ENCODE measurements at regions not wholly inside any gene's neighbourhood (a gene's known extent, or its start where the extent isn't known, plus 50 kb on each side); places are given as distances from the start of the nearest gene placed in this dataset.

- 83 to 93% methylated on average over 3 of the region's 3 CpGs for WGBS, 2 donors
- intact Hi-C loops (cut with DNase I; ENCODE audit: low total_unique reads), result no loop called here
- no peak for DNase-seq
- TF ChIP-seq POLR2A (IDR thresholded peaks at IDR 0.05), result no peak
- TF ChIP-seq CTCF (IDR thresholded peaks at IDR 0.05), result no peak
- no peaks in the 10 kb centered on the region for H3K9me3 ChIP-seq
- no peak overlapping the region for H3K27ac ChIP-seq
- H3K36me3 ChIP-seq (ENCODE audit: low read depth, missing control alignments), result no peaks in the 10 kb centered on the region
- H3K27me3 ChIP-seq, result no peaks in the 10 kb centered on the region
- no peaks in the 10 kb centered on the region for H3K4me1 ChIP-seq
- H3K4me3 ChIP-seq, result no peak overlapping the region
Observed at GRCh38 chr12:93977081-93977480, 171.3 kb upstream of the PLXNC1 start.

DNA sequence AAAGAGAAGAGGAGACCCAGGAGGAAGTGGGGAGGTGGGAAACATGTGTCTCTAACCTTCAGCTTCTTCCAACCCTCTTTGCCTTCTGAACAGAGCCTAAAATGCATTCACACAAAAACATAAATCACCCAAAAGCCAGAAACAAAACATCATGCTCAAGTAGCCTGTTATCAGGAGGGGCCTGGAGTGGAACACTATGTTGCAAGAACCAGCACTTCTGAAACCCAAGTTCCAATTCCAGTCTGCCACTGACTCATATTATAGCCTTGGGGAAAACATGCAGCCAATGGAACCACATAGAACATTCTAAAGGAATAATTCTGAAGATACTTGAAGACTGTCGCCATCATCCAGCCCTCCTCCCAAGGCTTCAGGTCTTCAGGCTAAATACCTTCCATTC is 169.8 kb upstream of the PLXNC1 start:
- no peak for DNase-seq
- Histone ChIP-seq H3K4me3 (no peak overlapping the region), H3K9me3 (no peaks in the 10 kb centered on the region), H3K27ac (no peak overlapping the region), H3K27me3 (no peaks in the 10 kb centered on the region), H3K36me3 (ENCODE audit: low read depth, missing control alignments) (no peaks in the 10 kb centered on the region), H3K4me1 (no peaks in the 10 kb centered on the region)
- TF ChIP-seq CTCF (IDR thresholded peaks at IDR 0.05) (no peak), POLR2A (IDR thresholded peaks at IDR 0.05) (no peak)
- 96 to 100% methylated on average over 1 of the region's 1 CpG for WGBS, 2 donors
- intact Hi-C loops (cut with DNase I; ENCODE audit: low total_unique reads), result no loop called here

DNA sequence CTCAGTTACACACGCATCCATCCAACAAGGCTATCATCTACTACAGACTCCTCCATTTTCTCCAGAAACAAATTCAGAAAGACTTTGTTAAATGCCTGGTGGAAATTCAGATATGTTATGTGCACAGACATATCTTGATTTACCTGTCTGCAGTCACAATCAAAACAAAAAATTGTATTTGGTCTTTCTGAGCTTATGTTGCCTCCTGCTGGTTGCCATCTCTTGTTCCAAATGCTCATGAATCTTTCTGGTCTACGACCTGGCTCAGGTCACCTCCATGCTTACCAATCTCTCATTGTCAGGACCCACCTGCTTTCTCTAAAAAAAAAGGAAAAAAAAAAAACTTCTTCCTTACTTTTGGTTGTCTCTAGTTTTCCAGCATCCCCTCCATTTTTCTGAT is 169.2 kb upstream of the PLXNC1 start:
- intact Hi-C loops (cut with DNase I; ENCODE audit: low total_unique reads), result no loop called here
- 78% methylated on average over 2 of the region's 2 CpGs for WGBS, 2 donors
- no peaks in the 10 kb centered on the region for H3K36me3 ChIP-seq (ENCODE audit: low read depth, missing control alignments)
- no peaks in the 10 kb centered on the region for H3K9me3 ChIP-seq
- H3K27me3 ChIP-seq, result no peaks in the 10 kb centered on the region
- no peaks in the 10 kb centered on the region for H3K4me1 ChIP-seq
- no peak overlapping the region for H3K4me3 ChIP-seq
- no peak overlapping the region for H3K27ac ChIP-seq
- peak; percentile 23 to 32 (median 24) for TF ChIP-seq CTCF (IDR thresholded peaks at IDR 0.05)
- TF ChIP-seq POLR2A (IDR thresholded peaks at IDR 0.05), result no peak
- DNase-seq, result peak; percentile 31

- intact Hi-C loops (cut with DNase I; ENCODE audit: low total_unique reads), result no loop called here
- Histone ChIP-seq H3K9me3 (no peaks in the 10 kb centered on the region), H3K4me1 (no peaks in the 10 kb centered on the region), H3K27ac (no peak overlapping the region), H3K36me3 (ENCODE audit: low read depth, missing control alignments) (no peaks in the 10 kb centered on the region), H3K4me3 (no peak overlapping the region), H3K27me3 (no peaks in the 10 kb centered on the region)
- DNase-seq, result no peak
- WGBS, 2 donors, result 85 to 93% methylated on average over 3 of the region's 3 CpGs
- TF ChIP-seq POLR2A (IDR thresholded peaks at IDR 0.05) (no peak), CTCF (IDR thresholded peaks at IDR 0.05) (no peak)
Observed at GRCh38 chr12:93980711-93981110, 167.7 kb upstream of the PLXNC1 start.

- intact Hi-C loops (cut with DNase I; ENCODE audit: low total_unique reads), result no loop called here
- Histone ChIP-seq H3K27ac (no peak overlapping the region), H3K36me3 (ENCODE audit: low read depth, missing control alignments) (no peaks in the 10 kb centered on the region), H3K27me3 (no peaks in the 10 kb centered on the region), H3K4me3 (no peak overlapping the region), H3K9me3 (no peaks in the 10 kb centered on the region), H3K4me1 (no peaks in the 10 kb centered on the region)
- no peak for DNase-seq
- TF ChIP-seq CTCF (IDR thresholded peaks at IDR 0.05), result no peak
- no peak for TF ChIP-seq POLR2A (IDR thresholded peaks at IDR 0.05)
- 91 to 93% methylated on average over 2 of the region's 2 CpGs for WGBS, 2 donors
Observed at GRCh38 chr12:93981411-93981810, 167.0 kb upstream of the PLXNC1 start.
